Left ventricle myocardium inferior (tissue), 1 donor: ENCODE measurements at regions not wholly inside any gene's neighbourhood (a gene's known extent, or its start where the extent isn't known, plus 50 kb on each side); places are given as distances from the start of the nearest gene placed in this dataset.

ENCODE experiments used
- DNase-seq: peaks from one replicate; pipeline ENCODE4 v3.0.0-alpha.2; 2020
- H3K27ac ChIP-seq: fragments of 200-600 bp; replicated peaks from 2 replicates; pipeline ENCODE4 v1.8.0; 2021
- H3K27me3 ChIP-seq: fragments of 200-600 bp; 2 replicates; pipeline ENCODE4 v1.8.0; 2021; ENCODE audit warnings: low read depth
- H3K36me3 ChIP-seq: fragments of 200-600 bp; 2 replicates; pipeline ENCODE4 v1.8.0; 2021
- H3K4me1 ChIP-seq: fragments of 200-600 bp; 2 replicates; pipeline ENCODE4 v1.8.0; 2021
- H3K4me3 ChIP-seq: fragments of 200-600 bp; 2 replicates; pipeline ENCODE4 v1.8.0; 2021; ENCODE audit warnings: mild to moderate bottlenecking, moderate library complexity
- H3K9me3 ChIP-seq: fragments of 200-600 bp; replicated peaks from 2 replicates; pipeline ENCODE4 v1.8.0; 2021
- intact Hi-C: fragments of 100-400 bp; cut with micrococcal nuclease; formaldehyde crosslinking; loops from one replicate; pipeline ENCODE4 v1.11.0; 2022
- TF ChIP-seq, protein P1 (sequence below): fragments of 200-600 bp; IDR thresholded peaks from 2 replicates; pipeline ENCODE4 v1.8.0; 2021; ENCODE audit warnings: antibody characterized with exemption, mild to moderate bottlenecking, borderline replicate concordance
- donor health status: DM: no; HTN: yes; CAD: no; lungs with severe emphysema.

DNA sequence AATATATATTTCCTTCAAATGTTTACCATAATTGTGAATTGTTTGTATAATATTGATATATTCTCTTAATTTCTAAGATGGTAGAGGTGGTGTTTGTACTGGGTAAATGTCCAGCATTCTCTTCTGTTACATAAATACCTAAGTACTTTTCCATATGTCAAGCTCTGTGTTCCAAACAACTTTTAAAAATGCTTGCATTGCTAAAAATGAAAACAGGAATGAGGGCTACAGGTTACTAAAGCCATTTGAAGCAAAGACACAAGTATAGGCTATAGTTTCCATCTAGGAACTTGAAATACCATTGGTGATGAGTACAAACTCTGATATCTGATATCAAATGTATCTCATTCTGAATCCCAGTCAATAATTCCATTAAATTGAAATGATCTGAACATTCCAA lies 233.6 kb upstream of the SORCS1 start:
- intact Hi-C loops, result no loop called here
- no peaks in the 10 kb centered on the region for H3K36me3 ChIP-seq
- H3K27ac ChIP-seq, result no peak overlapping the region
- no peaks in the 10 kb centered on the region for H3K4me1 ChIP-seq
- TF ChIP-seq, protein P1, sequence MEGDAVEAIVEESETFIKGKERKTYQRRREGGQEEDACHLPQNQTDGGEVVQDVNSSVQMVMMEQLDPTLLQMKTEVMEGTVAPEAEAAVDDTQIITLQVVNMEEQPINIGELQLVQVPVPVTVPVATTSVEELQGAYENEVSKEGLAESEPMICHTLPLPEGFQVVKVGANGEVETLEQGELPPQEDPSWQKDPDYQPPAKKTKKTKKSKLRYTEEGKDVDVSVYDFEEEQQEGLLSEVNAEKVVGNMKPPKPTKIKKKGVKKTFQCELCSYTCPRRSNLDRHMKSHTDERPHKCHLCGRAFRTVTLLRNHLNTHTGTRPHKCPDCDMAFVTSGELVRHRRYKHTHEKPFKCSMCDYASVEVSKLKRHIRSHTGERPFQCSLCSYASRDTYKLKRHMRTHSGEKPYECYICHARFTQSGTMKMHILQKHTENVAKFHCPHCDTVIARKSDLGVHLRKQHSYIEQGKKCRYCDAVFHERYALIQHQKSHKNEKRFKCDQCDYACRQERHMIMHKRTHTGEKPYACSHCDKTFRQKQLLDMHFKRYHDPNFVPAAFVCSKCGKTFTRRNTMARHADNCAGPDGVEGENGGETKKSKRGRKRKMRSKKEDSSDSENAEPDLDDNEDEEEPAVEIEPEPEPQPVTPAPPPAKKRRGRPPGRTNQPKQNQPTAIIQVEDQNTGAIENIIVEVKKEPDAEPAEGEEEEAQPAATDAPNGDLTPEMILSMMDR, result no peak
- H3K9me3 ChIP-seq, result peaks cover 7% of the 10 kb centered on the region
- H3K27me3 ChIP-seq, result no peaks in the 10 kb centered on the region
- DNase-seq, result no peak
- H3K4me3 ChIP-seq, result no peak overlapping the region

DNA sequence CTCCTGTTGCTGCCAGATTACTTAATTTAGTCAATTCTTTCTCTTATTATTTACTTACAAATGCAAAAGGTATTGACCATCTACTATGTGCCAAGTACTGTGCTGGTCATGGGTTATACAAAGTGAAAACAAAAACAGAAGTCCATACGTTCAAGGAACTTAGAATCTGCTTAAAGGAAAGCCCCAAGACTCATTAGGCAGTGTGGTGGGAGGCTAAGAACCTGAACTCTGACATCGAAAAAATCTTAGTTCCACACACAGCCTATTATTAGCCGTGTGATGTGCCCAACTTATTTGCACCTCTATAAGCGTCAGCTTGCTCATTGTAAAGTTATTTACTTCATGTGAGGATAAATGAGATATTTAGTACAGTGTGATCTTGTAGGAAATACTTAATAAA lies 227.4 kb upstream of the SORCS1 start:
- H3K36me3 ChIP-seq, result no peaks in the 10 kb centered on the region
- intact Hi-C loops, result no loop called here
- H3K4me1 ChIP-seq, result no peaks in the 10 kb centered on the region
- no peaks in the 10 kb centered on the region for H3K9me3 ChIP-seq
- no peaks in the 10 kb centered on the region for H3K27me3 ChIP-seq
- TF ChIP-seq, protein P1, result no peak
- no peak overlapping the region for H3K4me3 ChIP-seq
- no peak for DNase-seq
- no peak overlapping the region for H3K27ac ChIP-seq

DNA sequence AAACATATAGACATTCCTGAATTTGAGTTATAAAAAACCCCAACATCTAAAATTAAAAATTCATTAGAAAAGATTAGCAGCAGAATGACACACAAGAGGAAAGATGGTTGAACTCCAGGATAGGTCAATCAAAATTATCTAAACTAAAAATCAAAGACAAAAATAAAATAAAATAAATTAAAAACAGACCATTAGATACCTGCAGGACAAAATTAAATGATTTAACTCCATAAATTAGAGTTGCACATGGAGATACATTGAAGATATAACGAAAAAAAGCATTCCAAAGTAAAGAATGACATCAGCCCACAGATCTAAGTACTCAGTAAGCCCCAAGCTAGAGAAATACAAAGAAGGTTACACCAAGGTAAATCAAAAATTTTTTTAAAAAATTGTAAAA lies 226.1 kb upstream of the SORCS1 start:
- TF ChIP-seq, protein P1, result no peak
- H3K36me3 ChIP-seq, result no peaks in the 10 kb centered on the region
- H3K27me3 ChIP-seq, result no peaks in the 10 kb centered on the region
- no peak overlapping the region for H3K4me3 ChIP-seq
- no peak for DNase-seq
- no peaks in the 10 kb centered on the region for H3K9me3 ChIP-seq
- intact Hi-C loops, result no loop called here
- H3K4me1 ChIP-seq, result no peaks in the 10 kb centered on the region
- no peak overlapping the region for H3K27ac ChIP-seq

DNA sequence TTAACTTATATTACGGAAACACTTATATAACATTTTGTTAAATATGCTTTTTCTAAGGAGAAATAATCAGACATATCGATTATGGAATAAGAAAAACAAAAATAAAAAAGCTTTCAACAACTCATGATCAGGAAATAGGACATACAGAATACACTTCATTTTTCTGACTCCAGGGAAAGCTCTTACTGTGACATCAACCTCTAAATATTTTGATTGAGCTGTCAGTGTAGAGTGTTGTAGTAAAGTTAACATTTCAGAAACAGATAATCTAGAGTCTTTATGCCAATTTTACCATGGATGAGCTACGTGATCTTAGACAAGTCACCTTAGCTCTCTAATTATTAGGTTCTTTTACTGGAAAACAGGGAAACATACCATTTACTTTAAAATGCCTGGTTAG lies 218.9 kb upstream of the SORCS1 start:
- intact Hi-C loops, result no loop called here
- Histone ChIP-seq H3K4me3 (no peak overlapping the region), H3K36me3 (no peaks in the 10 kb centered on the region), H3K9me3 (no peaks in the 10 kb centered on the region), H3K27ac (no peak overlapping the region), H3K27me3 (no peaks in the 10 kb centered on the region), H3K4me1 (no peaks in the 10 kb centered on the region)
- no peak for DNase-seq
- TF ChIP-seq, protein P1, result no peak

DNA sequence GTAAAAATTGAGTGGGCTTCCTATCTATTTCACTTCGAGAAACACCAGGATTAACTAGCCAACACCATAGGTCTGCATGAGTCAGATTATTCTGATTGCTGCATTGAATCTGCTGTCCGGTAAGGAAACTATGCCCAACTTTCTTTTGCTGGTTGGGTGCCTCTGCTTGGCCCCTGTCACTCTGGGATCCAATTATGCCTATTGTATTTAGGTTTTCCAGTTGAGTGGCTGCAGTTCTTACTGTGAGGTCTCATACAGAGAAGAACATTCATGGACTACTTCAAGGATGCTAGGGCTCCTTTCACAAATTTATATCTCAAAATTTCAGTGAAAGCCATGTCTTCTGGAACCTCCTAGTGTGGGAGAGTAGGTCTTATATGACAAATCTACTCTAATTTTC lies 215.1 kb upstream of the SORCS1 start:
- TF ChIP-seq, protein P1, result no peak
- H3K27me3 ChIP-seq, result no peaks in the 10 kb centered on the region
- intact Hi-C loops, result no loop called here
- DNase-seq, result no peak
- no peaks in the 10 kb centered on the region for H3K36me3 ChIP-seq
- H3K27ac ChIP-seq, result no peak overlapping the region
- H3K4me1 ChIP-seq, result no peaks in the 10 kb centered on the region
- no peaks in the 10 kb centered on the region for H3K9me3 ChIP-seq
- H3K4me3 ChIP-seq, result no peak overlapping the region

DNA sequence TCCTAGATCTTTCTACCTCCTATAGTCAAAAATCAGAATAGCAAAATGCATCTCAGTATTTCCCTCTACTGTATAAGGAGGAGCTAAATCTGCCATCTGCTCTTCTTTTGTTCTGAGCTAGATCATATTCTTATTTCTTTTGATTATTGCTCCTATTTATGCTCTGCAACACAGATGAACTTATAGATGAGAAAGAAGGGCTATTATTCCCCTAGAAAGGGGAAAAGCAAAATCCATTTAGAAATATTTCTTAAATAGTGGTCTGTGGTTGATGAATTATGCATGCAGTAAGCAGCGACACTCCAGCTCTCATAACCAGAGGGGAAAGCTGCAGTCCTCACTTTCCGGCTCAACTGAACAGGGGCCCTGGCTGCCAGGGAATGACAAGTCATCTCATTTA lies 207.3 kb upstream of the SORCS1 start:
- Histone ChIP-seq H3K27ac (no peak overlapping the region), H3K4me3 (no peak overlapping the region), H3K4me1 (no peaks in the 10 kb centered on the region), H3K36me3 (no peaks in the 10 kb centered on the region), H3K27me3 (no peaks in the 10 kb centered on the region), H3K9me3 (no peaks in the 10 kb centered on the region)
- TF ChIP-seq, protein P1, result no peak
- intact Hi-C loops, result no loop called here
- DNase-seq, result no peak
